Thyroid gland (tissue), 4 donors: ENCODE measurements at regions not wholly inside any gene's neighbourhood (a gene's known extent, or its start where the extent isn't known, plus 50 kb on each side); places are given as distances from the start of the nearest gene placed in this dataset.
"Not testable (repeated sequence)": the region's sequence is repeated elsewhere in the genome, so short reads cannot be mapped to it uniquely, and the experiment has no call there.

Source experiments
- DNase-seq, 2 donors: peaks; one replicate each; pipeline ENCODE4 v3.0.0-alpha.2; 2019
- H3K27ac ChIP-seq, 3 donors: fragments of 200-600 bp; sonication (generic); 1 replicate in 2 of 3; 2 replicates in 1 of 3; pipeline ENCODE4 v1.5.1; 2016 to 2019; ENCODE audit warnings: mild to moderate bottlenecking in 1 of 3, moderate library complexity in 1 of 3
- H3K27me3 ChIP-seq: fragments of 200-600 bp; sonication (generic); one replicate; pipeline ENCODE4 v1.5.1; 2019
- H3K36me3 ChIP-seq, 2 donors: fragments of 200-600 bp; sonication (generic); one replicate each; pipeline ENCODE4 v1.5.1; 2016 to 2019
- H3K4me1 ChIP-seq, 2 donors: fragments of 200-600 bp; sonication (generic); one replicate each; pipeline ENCODE4 v1.5.1; 2017 to 2019
- H3K4me3 ChIP-seq, 3 donors: fragments of 200-600 bp; sonication (generic); replicated peaks in 1 of 3; 1 replicate in 2 of 3; 2 replicates in 1 of 3; pipeline ENCODE4 v1.5.1; 2016; ENCODE audit warnings: mild to moderate bottlenecking in 1 of 3
- H3K9me3 ChIP-seq: fragments of 200-600 bp; sonication (generic); one replicate; pipeline ENCODE4 v1.5.1; 2017
- CTCF ChIP-seq, 6 experiments: fragments of 200-600 bp in 3 of 6; fragments of 450-650 bp in 3 of 6; sonication (generic) in 3 of 6; IDR thresholded peaks; one replicate each; pipeline ENCODE4 v1.5.1; 2016 to 2019; ENCODE audit warnings: antibody characterized with exemption in 6 of 6, mild to moderate bottlenecking in 2 of 6, inconsistent platforms in 1 of 6, moderate library complexity in 1 of 6
- POLR2A ChIP-seq, 2 donors: fragments of 450-650 bp; IDR thresholded peaks; one replicate each; pipeline ENCODE4 v1.6.1; 2017; ENCODE audit warnings: antibody characterized with exemption in 2 of 2, mild to moderate bottlenecking in 2 of 2, moderate library complexity in 1 of 2
- WGBS, 2 donors: methylation state at CpG; one replicate each; pipeline ENCODE4 v1.1.5; 2017; 5-methylcytosine and 5-hydroxymethylcytosine counted together
- intact Hi-C: fragments of 100-400 bp; cut with DNase I; formaldehyde crosslinking; loops from one replicate; pipeline ENCODE4 v1.15.1; 2023

GRCh38 chr16:7871979-7872378, 539.3 kb downstream of the RBFOX1 start:
- H3K4me3 ChIP-seq = no peak overlapping the region
- no peaks in the 10 kb centered on the region for H3K4me1 ChIP-seq
- TF ChIP-seq POLR2A (IDR thresholded peaks at IDR 0.05) (no peak), CTCF (IDR thresholded peaks at IDR 0.05) (no peak)
- H3K27me3 ChIP-seq = no peaks in the 10 kb centered on the region
- no peaks in the 10 kb centered on the region for H3K9me3 ChIP-seq
- 81 to 93% methylated on average over 2 of the region's 2 CpGs for WGBS, 2 donors
- no peaks in the 10 kb centered on the region for H3K36me3 ChIP-seq
- DNase-seq = no peak
- H3K27ac ChIP-seq = no peak overlapping the region
- intact Hi-C loops = no loop called here

- Histone ChIP-seq H3K27ac (no peak overlapping the region), H3K4me1 (no peaks in the 10 kb centered on the region), H3K4me3 (no peak overlapping the region), H3K36me3 (no peaks in the 10 kb centered on the region), H3K27me3 (no peaks in the 10 kb centered on the region), H3K9me3 (no peaks in the 10 kb centered on the region)
- 27 to 35% methylated on average over 9 of the region's 9 CpGs for WGBS, 2 donors
- intact Hi-C loops = no loop called here
- TF ChIP-seq CTCF (IDR thresholded peaks at IDR 0.05) = no peak
- no peak for TF ChIP-seq POLR2A (IDR thresholded peaks at IDR 0.05)
- DNase-seq = peak; percentile 55 to 62
These were observed 538.7 kb downstream of the RBFOX1 start for GRCh38 chr16:7871371-7871770.

GRCh38 chr16:7867831-7868230, 535.2 kb downstream of the RBFOX1 start:
- H3K4me3 ChIP-seq = no peak overlapping the region
- no peaks in the 10 kb centered on the region for H3K27me3 ChIP-seq
- H3K36me3 ChIP-seq = no peaks in the 10 kb centered on the region
- intact Hi-C loops = no loop called here
- H3K4me1 ChIP-seq = no peaks in the 10 kb centered on the region
- H3K9me3 ChIP-seq = no peaks in the 10 kb centered on the region
- no peak for DNase-seq
- H3K27ac ChIP-seq = no peak overlapping the region
- TF ChIP-seq CTCF (IDR thresholded peaks at IDR 0.05) = no peak
- 88 to 100% methylated on average over 1 of the region's 1 CpG for WGBS, 2 donors

- H3K27me3 ChIP-seq = no peaks in the 10 kb centered on the region
- DNase-seq = no peak
- intact Hi-C loops = no loop called here
- no peak overlapping the region for H3K4me3 ChIP-seq
- no peaks in the 10 kb centered on the region for H3K4me1 ChIP-seq
- H3K27ac ChIP-seq = no peak overlapping the region
- no peaks in the 10 kb centered on the region for H3K9me3 ChIP-seq
- H3K36me3 ChIP-seq = no peaks in the 10 kb centered on the region
- 41 to 43% methylated on average over 4 of the region's 4 CpGs for WGBS, 2 donors
- TF ChIP-seq CTCF (IDR thresholded peaks at IDR 0.05) (no peak), POLR2A (IDR thresholded peaks at IDR 0.05) (no peak)
These were observed 533.5 kb downstream of the RBFOX1 start for GRCh38 chr16:7866144-7866543.

- WGBS, 2 donors = 51 to 53% methylated on average over 3 of the region's 3 CpGs
- H3K4me3 ChIP-seq, intact Hi-C loops: not testable (repeated sequence)
These were observed 532.7 kb downstream of the RBFOX1 start for GRCh38 chr16:7865393-7865792.

More at GRCh38 chr16:7865393-7865792, 532.7 kb downstream of the RBFOX1 start:
- not testable (repeated sequence) for H3K27me3 ChIP-seq, H3K4me1 ChIP-seq, DNase-seq, H3K36me3 ChIP-seq, H3K9me3 ChIP-seq, H3K27ac ChIP-seq
